Esophagus muscularis mucosa (tissue), 4 donors: ENCODE measurements at regions not wholly inside any gene's neighbourhood (a gene's known extent, or its start where the extent isn't known, plus 50 kb on each side); places are given as distances from the start of the nearest gene placed in this dataset.

Experiments
- DNase-seq: peaks from one replicate; pipeline ENCODE4 v3.0.0-alpha.2; 2017; ENCODE audit errors: extremely low spot score
- H3K27ac ChIP-seq, 4 donors: fragments of 200-600 bp; sonication (generic); replicated peaks in 1 of 4; 1 replicate in 3 of 4; 2 replicates in 1 of 4; pipeline ENCODE4 v1.5.1; 2016 to 2019; ENCODE audit warnings: mild to moderate bottlenecking in 1 of 4
- H3K27me3 ChIP-seq, 4 donors: fragments of 200-600 bp; sonication (generic); one replicate each; pipeline versions ENCODE4 v1.5.1 to v1.6.0; 2016 to 2019
- H3K36me3 ChIP-seq, 4 donors: fragments of 200-600 bp; sonication (generic); one replicate each; pipeline ENCODE4 v1.5.1; 2016 to 2019
- H3K4me1 ChIP-seq, 4 donors: fragments of 200-600 bp; sonication (generic); one replicate each; pipeline ENCODE4 v1.5.1; 2016 to 2019
- H3K4me3 ChIP-seq, 4 donors: fragments of 200-600 bp; sonication (generic); 1 replicate in 2 of 4; 2 replicates in 2 of 4; pipeline ENCODE4 v1.5.1; 2016 to 2019; ENCODE audit warnings: mild to moderate bottlenecking in 4 of 4, moderate library complexity in 1 of 4
- H3K9me3 ChIP-seq, 4 donors: fragments of 200-600 bp; sonication (generic); 1 replicate in 3 of 4; 2 replicates in 1 of 4; pipeline ENCODE4 v1.5.1; 2016 to 2019
- EP300 ChIP-seq: sonication (generic); formaldehyde crosslinking; IDR thresholded peaks from one replicate; pipeline ENCODE4 v1.6.1; 2017; ENCODE audit warnings: antibody characterized with exemption
- POLR2A ChIP-seq: fragments of 450-650 bp; IDR thresholded peaks from one replicate; pipeline ENCODE4 v1.6.1; 2017; ENCODE audit warnings: antibody characterized with exemption, moderate library complexity, mild to moderate bottlenecking, low read depth
- POLR2AphosphoS5 ChIP-seq, 2 donors: sonication (generic); formaldehyde crosslinking; IDR thresholded peaks; one replicate each; pipeline ENCODE4 v1.6.1; 2017; ENCODE audit warnings: antibody characterized with exemption in 2 of 2
- WGBS: methylation state at CpG from one replicate; pipeline ENCODE4 v1.1.5; 2018; 5-methylcytosine and 5-hydroxymethylcytosine counted together
- intact Hi-C: fragments of 100-400 bp; cut with DNase I; formaldehyde crosslinking; loops from one replicate; pipeline ENCODE4 v1.15.1; 2023
- TF ChIP-seq, protein P1 (sequence below), 3 experiments: fragments of 200-600 bp in 2 of 3; fragments of 450-650 bp in 1 of 3; sonication (generic) in 2 of 3; IDR thresholded peaks; one replicate each; pipeline ENCODE4 v1.5.1; 2017 to 2019; ENCODE audit warnings: antibody characterized with exemption in 3 of 3, mild to moderate bottlenecking in 2 of 3, moderate library complexity in 1 of 3

DNA sequence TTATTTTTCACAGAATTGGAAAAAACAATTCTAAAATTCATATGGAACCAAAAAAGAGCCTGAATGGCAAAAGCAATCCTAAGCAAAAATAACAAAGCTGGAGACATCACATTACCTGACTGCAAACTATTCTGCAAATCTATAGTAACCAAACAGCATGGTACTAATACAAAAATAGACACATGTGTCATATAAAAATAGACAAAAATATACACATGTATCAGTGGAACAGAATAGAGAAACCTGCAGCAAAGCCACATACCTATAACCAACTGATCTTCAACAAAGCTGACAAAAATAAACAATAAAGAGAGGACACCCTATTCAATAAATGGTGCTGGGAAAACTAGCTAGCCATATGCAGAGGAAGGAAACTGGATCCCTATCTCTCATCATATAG is 259.6 kb downstream of the IGSF11 start:
- H3K36me3 ChIP-seq: no peaks in the 10 kb centered on the region

DNA sequence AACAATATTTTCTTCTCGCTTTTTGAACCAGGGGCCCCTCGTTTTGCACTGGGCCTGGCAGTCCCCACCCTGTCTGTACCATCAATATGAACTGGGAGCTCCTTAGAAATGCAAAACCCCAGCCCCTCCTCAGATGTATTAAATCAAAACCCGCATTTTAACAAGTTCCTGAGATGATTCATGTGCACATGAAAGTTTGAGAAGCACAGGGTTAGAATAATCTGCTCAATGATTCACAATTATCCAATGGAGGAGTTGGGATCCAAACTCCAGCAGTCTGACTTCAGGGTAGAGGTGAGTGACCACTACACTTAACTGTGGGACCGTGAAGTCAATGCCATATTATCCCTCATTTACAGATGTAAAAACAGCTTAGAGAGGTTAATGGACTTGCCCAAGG is 256.4 kb downstream of the IGSF11 start:
- WGBS: 81% methylated on average over 4 of the region's 4 CpGs
- TF ChIP-seq, protein P1, sequence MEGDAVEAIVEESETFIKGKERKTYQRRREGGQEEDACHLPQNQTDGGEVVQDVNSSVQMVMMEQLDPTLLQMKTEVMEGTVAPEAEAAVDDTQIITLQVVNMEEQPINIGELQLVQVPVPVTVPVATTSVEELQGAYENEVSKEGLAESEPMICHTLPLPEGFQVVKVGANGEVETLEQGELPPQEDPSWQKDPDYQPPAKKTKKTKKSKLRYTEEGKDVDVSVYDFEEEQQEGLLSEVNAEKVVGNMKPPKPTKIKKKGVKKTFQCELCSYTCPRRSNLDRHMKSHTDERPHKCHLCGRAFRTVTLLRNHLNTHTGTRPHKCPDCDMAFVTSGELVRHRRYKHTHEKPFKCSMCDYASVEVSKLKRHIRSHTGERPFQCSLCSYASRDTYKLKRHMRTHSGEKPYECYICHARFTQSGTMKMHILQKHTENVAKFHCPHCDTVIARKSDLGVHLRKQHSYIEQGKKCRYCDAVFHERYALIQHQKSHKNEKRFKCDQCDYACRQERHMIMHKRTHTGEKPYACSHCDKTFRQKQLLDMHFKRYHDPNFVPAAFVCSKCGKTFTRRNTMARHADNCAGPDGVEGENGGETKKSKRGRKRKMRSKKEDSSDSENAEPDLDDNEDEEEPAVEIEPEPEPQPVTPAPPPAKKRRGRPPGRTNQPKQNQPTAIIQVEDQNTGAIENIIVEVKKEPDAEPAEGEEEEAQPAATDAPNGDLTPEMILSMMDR (IDR thresholded peaks at IDR 0.05): no peak
- TF ChIP-seq EP300 (no peak), POLR2A (no peak), POLR2AphosphoS5 (IDR thresholded peaks at IDR 0.05) (no peak)
- H3K4me1 ChIP-seq: no peaks in the 10 kb centered on the region

More for the DNA sequence above, 259.6 kb downstream of the IGSF11 start:
- no peaks in the 10 kb centered on the region for H3K9me3 ChIP-seq
- no peak overlapping the region for H3K4me3 ChIP-seq
- H3K27ac ChIP-seq: no peak overlapping the region
- no peaks in the 10 kb centered on the region for H3K4me1 ChIP-seq
- intact Hi-C loops: no loop called here
- H3K27me3 ChIP-seq: no peaks in the 10 kb centered on the region
- TF ChIP-seq POLR2A: no peak
- no peak for TF ChIP-seq POLR2AphosphoS5 (IDR thresholded peaks at IDR 0.05)
- TF ChIP-seq EP300: no peak
- TF ChIP-seq, protein P1 (IDR thresholded peaks at IDR 0.05): no peak
- DNase-seq: no peak

DNA sequence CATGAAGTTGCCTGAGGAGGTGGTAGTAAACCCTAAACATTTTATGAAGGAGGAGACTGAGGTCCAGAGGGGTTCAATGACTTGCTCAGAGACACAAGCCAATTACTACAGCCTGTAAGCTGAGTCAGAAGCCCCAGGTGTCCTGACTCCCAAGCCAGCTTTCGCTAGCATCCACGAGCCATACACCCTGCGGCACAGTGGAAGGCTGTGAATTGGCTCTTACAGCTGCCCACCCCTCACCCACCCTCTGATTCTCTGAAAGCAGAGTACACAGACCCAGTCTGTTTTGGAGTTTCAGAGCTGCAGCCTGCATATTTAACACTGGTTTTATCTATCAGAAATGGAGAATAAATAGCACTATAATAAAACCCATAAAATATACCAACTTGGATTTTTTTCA is 253.4 kb downstream of the IGSF11 start:
- H3K4me3 ChIP-seq: no peak overlapping the region
- no peaks in the 10 kb centered on the region for H3K4me1 ChIP-seq
- 56% methylated on average over 3 of the region's 3 CpGs for WGBS
- no peaks in the 10 kb centered on the region for H3K27me3 ChIP-seq
- no peak overlapping the region for H3K27ac ChIP-seq
- intact Hi-C loops: no loop called here
- DNase-seq: no peak
- no peaks in the 10 kb centered on the region for H3K36me3 ChIP-seq
- no peaks in the 10 kb centered on the region for H3K9me3 ChIP-seq
- TF ChIP-seq POLR2AphosphoS5 (IDR thresholded peaks at IDR 0.05) (no peak), EP300 (no peak), POLR2A (no peak)
- TF ChIP-seq, protein P1 (IDR thresholded peaks at IDR 0.05): no peak

More for the DNA sequence above, 256.4 kb downstream of the IGSF11 start:
- no peak for DNase-seq
- Histone ChIP-seq H3K4me3 (no peak overlapping the region), H3K36me3 (no peaks in the 10 kb centered on the region), H3K27ac (no peak overlapping the region), H3K9me3 (no peaks in the 10 kb centered on the region), H3K27me3 (no peaks in the 10 kb centered on the region)
- intact Hi-C loops: no loop called here

DNA sequence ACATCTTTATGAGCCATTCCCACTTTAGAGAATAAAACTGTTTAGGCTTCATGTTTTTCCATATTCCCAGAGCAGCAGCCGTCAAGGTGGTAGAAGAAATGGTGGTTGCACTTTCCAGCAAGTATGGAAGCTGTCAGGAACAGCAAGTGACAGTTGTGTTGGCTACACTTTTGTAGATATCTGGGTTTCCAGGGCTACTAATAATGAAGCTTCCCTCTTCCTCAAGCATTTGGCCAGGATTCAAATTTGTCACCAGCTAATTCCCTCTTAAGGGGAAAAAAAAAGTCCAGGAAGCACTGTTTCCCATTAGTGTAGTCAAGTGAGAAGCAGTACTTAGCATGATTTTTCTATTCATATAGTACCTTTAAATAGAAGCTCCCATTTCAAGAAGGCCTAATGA is 252.8 kb downstream of the IGSF11 start:
- 58% methylated on average over 1 of the region's 1 CpG for WGBS
- Histone ChIP-seq H3K4me3 (no peak overlapping the region), H3K27me3 (no peaks in the 10 kb centered on the region), H3K27ac (no peak overlapping the region), H3K9me3 (no peaks in the 10 kb centered on the region), H3K36me3 (no peaks in the 10 kb centered on the region), H3K4me1 (no peaks in the 10 kb centered on the region)
- TF ChIP-seq, protein P1 (IDR thresholded peaks at IDR 0.05): no peak
- TF ChIP-seq POLR2AphosphoS5 (IDR thresholded peaks at IDR 0.05) (no peak), POLR2A (no peak), EP300 (no peak)
- DNase-seq: no peak
- intact Hi-C loops: no loop called here

DNA sequence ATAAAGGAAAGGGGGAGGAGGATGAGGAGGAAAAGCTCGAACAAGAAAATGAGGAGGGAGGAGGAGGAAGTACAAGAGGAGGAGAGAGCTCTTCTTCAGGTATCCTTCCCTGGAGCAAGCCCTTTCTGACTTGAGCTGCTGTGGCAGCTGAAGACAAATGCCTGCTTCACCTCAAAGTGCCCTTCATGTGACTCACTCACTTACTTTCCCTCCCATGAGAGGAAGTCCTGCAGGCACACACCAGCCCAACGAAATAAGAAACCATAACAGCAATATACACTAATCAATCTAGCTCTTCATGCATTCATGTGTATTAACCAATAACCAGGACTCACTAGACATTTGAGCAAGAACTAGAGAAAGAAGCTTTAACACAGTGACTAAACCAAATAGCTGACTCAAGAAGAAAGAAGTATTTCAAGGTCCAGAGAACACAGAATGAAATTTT is 251.9 kb downstream of the IGSF11 start:
- TF ChIP-seq, protein P1 (IDR thresholded peaks at IDR 0.05): no peak
- TF ChIP-seq POLR2A (no peak), EP300 (no peak), POLR2AphosphoS5 (IDR thresholded peaks at IDR 0.05) (no peak)
- H3K27me3 ChIP-seq: no peaks in the 10 kb centered on the region
- no peak overlapping the region for H3K4me3 ChIP-seq
- no peak overlapping the region for H3K27ac ChIP-seq
- no peak for DNase-seq
- no peaks in the 10 kb centered on the region for H3K9me3 ChIP-seq
- H3K36me3 ChIP-seq: no peaks in the 10 kb centered on the region
- no peaks in the 10 kb centered on the region for H3K4me1 ChIP-seq
- intact Hi-C loops: no loop called here
- 51% methylated on average over 2 of the region's 2 CpGs for WGBS
